Neural cell (in vitro differentiated cells): ENCODE measurements at regions not wholly inside any gene's neighbourhood (a gene's known extent, or its start where the extent isn't known, plus 50 kb on each side); places are given as distances from the start of the nearest gene placed in this dataset.

ENCODE experiments used
- EZH2 ChIP-seq: fragments of 200-600, 300-800 bp; shearing (Covaris generic), sonication (generic); IDR thresholded peaks from 2 replicates; pipeline ENCODE4 v1.6.1; 2014; ENCODE audit warnings: antibody characterized with exemption, low read length, borderline replicate concordance, mild to moderate bottlenecking; ENCODE audit not compliant: insufficient read depth, poor library complexity, severe bottlenecking
- POLR2AphosphoS5 ChIP-seq: IDR thresholded peaks from 2 replicates; pipeline ENCODE4 v1.6.1; 2012
- RAD21 ChIP-seq: fragments of 450-650 bp; conservative IDR thresholded peaks from 2 replicates; pipeline ENCODE4 v1.6.1; 2014; ENCODE audit warnings: antibody characterized with exemption, mild to moderate bottlenecking, moderate library complexity
- SMC3 ChIP-seq: fragments of 450-650 bp; conservative IDR thresholded peaks from 2 replicates; pipeline ENCODE4 v1.6.1; 2014; ENCODE audit warnings: antibody characterized with exemption, mild to moderate bottlenecking, moderate library complexity; ENCODE audit not compliant: poor library complexity
- TF ChIP-seq, protein P1 (sequence below): fragments of 450-650 bp; IDR thresholded peaks from 2 replicates; pipeline ENCODE4 v1.5.1; 2014; ENCODE audit warnings: antibody characterized with exemption, mild to moderate bottlenecking, moderate library complexity; ENCODE audit not compliant: poor library complexity, severe bottlenecking
- TF ChIP-seq, protein P2 (sequence below): IDR thresholded peaks from 2 replicates; pipeline ENCODE4 v1.6.1; 2012; ENCODE audit warnings: borderline replicate concordance

DNA sequence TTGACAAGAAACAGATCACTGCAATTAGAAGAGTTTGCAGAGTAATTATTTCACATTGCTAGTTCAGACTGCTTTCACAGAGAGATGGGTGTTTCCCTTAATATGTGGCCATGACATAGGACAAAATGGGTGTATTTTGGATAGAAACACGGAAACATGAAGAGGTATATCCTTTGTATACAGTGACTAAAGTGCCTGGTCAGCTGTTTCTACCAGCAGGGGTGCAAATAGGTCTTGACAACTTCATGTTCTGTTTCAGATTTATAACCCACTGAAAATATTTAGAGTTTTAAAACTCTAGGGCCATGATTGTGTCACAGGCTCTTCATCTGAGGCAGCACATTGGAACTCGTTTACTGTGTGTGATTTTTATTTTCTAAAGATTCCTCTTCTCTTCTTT lies 357.1 kb upstream of the TNP1 start:
- TF ChIP-seq, protein P1, sequence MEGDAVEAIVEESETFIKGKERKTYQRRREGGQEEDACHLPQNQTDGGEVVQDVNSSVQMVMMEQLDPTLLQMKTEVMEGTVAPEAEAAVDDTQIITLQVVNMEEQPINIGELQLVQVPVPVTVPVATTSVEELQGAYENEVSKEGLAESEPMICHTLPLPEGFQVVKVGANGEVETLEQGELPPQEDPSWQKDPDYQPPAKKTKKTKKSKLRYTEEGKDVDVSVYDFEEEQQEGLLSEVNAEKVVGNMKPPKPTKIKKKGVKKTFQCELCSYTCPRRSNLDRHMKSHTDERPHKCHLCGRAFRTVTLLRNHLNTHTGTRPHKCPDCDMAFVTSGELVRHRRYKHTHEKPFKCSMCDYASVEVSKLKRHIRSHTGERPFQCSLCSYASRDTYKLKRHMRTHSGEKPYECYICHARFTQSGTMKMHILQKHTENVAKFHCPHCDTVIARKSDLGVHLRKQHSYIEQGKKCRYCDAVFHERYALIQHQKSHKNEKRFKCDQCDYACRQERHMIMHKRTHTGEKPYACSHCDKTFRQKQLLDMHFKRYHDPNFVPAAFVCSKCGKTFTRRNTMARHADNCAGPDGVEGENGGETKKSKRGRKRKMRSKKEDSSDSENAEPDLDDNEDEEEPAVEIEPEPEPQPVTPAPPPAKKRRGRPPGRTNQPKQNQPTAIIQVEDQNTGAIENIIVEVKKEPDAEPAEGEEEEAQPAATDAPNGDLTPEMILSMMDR, result no peak
- TF ChIP-seq EZH2 (no peak), RAD21 (no peak), POLR2AphosphoS5 (no peak), SMC3 (no peak)
- TF ChIP-seq, protein P2, sequence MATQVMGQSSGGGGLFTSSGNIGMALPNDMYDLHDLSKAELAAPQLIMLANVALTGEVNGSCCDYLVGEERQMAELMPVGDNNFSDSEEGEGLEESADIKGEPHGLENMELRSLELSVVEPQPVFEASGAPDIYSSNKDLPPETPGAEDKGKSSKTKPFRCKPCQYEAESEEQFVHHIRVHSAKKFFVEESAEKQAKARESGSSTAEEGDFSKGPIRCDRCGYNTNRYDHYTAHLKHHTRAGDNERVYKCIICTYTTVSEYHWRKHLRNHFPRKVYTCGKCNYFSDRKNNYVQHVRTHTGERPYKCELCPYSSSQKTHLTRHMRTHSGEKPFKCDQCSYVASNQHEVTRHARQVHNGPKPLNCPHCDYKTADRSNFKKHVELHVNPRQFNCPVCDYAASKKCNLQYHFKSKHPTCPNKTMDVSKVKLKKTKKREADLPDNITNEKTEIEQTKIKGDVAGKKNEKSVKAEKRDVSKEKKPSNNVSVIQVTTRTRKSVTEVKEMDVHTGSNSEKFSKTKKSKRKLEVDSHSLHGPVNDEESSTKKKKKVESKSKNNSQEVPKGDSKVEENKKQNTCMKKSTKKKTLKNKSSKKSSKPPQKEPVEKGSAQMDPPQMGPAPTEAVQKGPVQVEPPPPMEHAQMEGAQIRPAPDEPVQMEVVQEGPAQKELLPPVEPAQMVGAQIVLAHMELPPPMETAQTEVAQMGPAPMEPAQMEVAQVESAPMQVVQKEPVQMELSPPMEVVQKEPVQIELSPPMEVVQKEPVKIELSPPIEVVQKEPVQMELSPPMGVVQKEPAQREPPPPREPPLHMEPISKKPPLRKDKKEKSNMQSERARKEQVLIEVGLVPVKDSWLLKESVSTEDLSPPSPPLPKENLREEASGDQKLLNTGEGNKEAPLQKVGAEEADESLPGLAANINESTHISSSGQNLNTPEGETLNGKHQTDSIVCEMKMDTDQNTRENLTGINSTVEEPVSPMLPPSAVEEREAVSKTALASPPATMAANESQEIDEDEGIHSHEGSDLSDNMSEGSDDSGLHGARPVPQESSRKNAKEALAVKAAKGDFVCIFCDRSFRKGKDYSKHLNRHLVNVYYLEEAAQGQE, result no peak
